Hepatocyte (in vitro differentiated cells): ENCODE measurements at regions not wholly inside any gene's neighbourhood (a gene's known extent, or its start where the extent isn't known, plus 50 kb on each side); places are given as distances from the start of the nearest gene placed in this dataset.

Source experiments
- DNase-seq: peaks from one replicate; pipeline ENCODE4 v3.0.0-alpha.2; 2016; ENCODE audit warnings: low spot score
- H2AFZ ChIP-seq: fragments of 200-600 bp; sonication (generic); 2 replicates; pipeline ENCODE4 v1.6.0; 2016; ENCODE audit warnings: antibody characterized with exemption, mild to moderate bottlenecking
- H3K27ac ChIP-seq: fragments of 200-600 bp; sonication (generic); 2 replicates; pipeline ENCODE4 v1.5.1; 2016; ENCODE audit warnings: mild to moderate bottlenecking
- H3K27me3 ChIP-seq: fragments of 200-600 bp; sonication (generic); 2 replicates; pipeline ENCODE4 v1.6.1; 2016
- H3K36me3 ChIP-seq: fragments of 200-600 bp; sonication (generic); replicated peaks from 2 replicates; pipeline ENCODE4 v1.5.1; 2016; ENCODE audit warnings: low read depth; ENCODE audit not compliant: insufficient read depth
- H3K4me1 ChIP-seq: fragments of 200-600 bp; sonication (generic); 2 replicates; pipeline ENCODE4 v1.5.1; 2016; ENCODE audit warnings: mild to moderate bottlenecking, moderate library complexity; ENCODE audit not compliant: insufficient read depth
- H3K4me2 ChIP-seq: fragments of 200-600 bp; sonication (generic); 2 replicates; pipeline ENCODE4 v1.6.0; 2016
- H3K4me3 ChIP-seq: fragments of 200-600 bp; sonication (generic); 2 replicates; pipeline ENCODE4 v1.5.1; 2016; ENCODE audit warnings: mild to moderate bottlenecking
- H3K79me2 ChIP-seq: fragments of 200-600 bp; sonication (generic); 2 replicates; pipeline ENCODE4 v1.6.0; 2017; ENCODE audit warnings: mild to moderate bottlenecking
- H3K9me2 ChIP-seq: fragments of 200-600 bp; sonication (generic); replicated peaks from 2 replicates; pipeline ENCODE4 v1.6.0; 2017; ENCODE audit warnings: mild to moderate bottlenecking; ENCODE audit not compliant: insufficient read depth
- H3K9me3 ChIP-seq: fragments of 200-600 bp; sonication (generic); 2 replicates; pipeline ENCODE4 v1.5.1; 2016; ENCODE audit warnings: low read depth, mild to moderate bottlenecking
- H4K20me1 ChIP-seq: fragments of 200-600 bp; sonication (generic); 2 replicates; pipeline ENCODE4 v1.6.0; 2016; ENCODE audit warnings: mild to moderate bottlenecking; ENCODE audit not compliant: insufficient read depth, poor library complexity, severe bottlenecking
- EZH2 ChIP-seq: fragments of 200-600 bp; sonication (generic); IDR thresholded peaks from 2 replicates; pipeline ENCODE4 v1.6.1; 2016; ENCODE audit warnings: antibody characterized with exemption, mild to moderate bottlenecking, borderline replicate concordance
- EZH2phosphoT487 ChIP-seq: fragments of 200-600 bp; sonication (generic); IDR thresholded peaks from one replicate; pipeline ENCODE4 v1.6.1; 2018; ENCODE audit warnings: antibody characterized with exemption, mild to moderate bottlenecking, low read depth, moderate library complexity; ENCODE audit not compliant: unreplicated experiment, severe bottlenecking
- WGBS: methylation state at CpG from one replicate; pipeline ENCODE4 v1.1.6; 2016; ENCODE audit warnings: low lambda C conversion rate; ENCODE audit errors: missing lambda C conversion rate; 5-methylcytosine and 5-hydroxymethylcytosine counted together
- TF ChIP-seq, protein P1 (sequence below): fragments of 200-600 bp; sonication (generic); IDR thresholded peaks from 2 replicates; pipeline ENCODE4 v1.5.1; 2016; ENCODE audit warnings: antibody characterized with exemption, mild to moderate bottlenecking; ENCODE audit not compliant: poor library complexity

DNA sequence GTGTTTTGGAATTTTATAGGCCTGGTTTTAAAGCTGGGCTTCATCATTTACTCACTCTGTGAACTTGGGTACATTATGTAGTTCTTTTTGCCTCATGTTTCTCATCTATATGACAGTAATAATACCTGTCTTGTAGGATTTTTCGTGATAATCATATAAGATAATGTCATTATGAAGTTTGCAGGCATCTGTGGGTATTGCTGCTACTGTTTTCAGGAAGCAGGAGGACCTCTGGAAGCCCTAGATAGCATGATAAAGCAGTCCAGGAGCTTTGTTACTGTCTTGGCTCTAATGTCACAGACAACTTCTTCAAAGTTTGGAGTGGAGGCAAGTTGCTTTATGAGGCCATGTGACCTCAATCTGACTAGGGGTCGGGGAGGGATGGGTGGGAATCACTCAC lies 145.0 kb upstream of the MEIS2 start:
- Histone ChIP-seq H3K27me3 (no peaks in the 10 kb centered on the region), H3K27ac (no peak overlapping the region), H3K4me2 (no peak overlapping the region), H3K36me3 (no peaks in the 10 kb centered on the region), H3K79me2 (no peaks in the 10 kb centered on the region), H2AFZ (no peak overlapping the region), H3K9me2 (no peaks in the 10 kb centered on the region), H3K4me3 (no peak overlapping the region), H4K20me1 (no peaks in the 10 kb centered on the region), H3K4me1 (no peaks in the 10 kb centered on the region), H3K9me3 (no peaks in the 10 kb centered on the region)
- WGBS: 28% methylated on average over 2 of the region's 2 CpGs
- TF ChIP-seq, protein P1, sequence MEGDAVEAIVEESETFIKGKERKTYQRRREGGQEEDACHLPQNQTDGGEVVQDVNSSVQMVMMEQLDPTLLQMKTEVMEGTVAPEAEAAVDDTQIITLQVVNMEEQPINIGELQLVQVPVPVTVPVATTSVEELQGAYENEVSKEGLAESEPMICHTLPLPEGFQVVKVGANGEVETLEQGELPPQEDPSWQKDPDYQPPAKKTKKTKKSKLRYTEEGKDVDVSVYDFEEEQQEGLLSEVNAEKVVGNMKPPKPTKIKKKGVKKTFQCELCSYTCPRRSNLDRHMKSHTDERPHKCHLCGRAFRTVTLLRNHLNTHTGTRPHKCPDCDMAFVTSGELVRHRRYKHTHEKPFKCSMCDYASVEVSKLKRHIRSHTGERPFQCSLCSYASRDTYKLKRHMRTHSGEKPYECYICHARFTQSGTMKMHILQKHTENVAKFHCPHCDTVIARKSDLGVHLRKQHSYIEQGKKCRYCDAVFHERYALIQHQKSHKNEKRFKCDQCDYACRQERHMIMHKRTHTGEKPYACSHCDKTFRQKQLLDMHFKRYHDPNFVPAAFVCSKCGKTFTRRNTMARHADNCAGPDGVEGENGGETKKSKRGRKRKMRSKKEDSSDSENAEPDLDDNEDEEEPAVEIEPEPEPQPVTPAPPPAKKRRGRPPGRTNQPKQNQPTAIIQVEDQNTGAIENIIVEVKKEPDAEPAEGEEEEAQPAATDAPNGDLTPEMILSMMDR: no peak
- no peak for TF ChIP-seq EZH2
- no peak for TF ChIP-seq EZH2phosphoT487
- no peak for DNase-seq

DNA sequence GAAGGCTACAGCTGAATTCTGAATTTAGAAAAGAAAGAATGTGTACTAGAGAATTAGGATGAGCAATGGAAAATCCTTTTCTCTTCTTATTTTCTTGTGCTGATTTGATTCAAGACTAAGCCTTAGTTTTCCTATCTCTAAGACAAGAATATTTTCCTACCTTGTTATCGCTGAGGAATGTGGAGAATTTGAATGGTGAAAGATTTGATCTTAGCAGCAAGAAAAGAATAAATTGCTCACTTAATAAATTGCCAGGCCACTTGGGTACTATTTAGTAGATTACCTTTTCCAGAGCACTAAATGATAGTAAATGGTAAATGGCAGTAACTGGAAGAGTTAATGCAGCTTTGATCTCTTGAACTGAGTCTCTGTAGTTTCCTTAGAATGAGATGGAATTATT lies 145.7 kb upstream of the MEIS2 start:
- no peak overlapping the region for H3K27ac ChIP-seq
- TF ChIP-seq EZH2phosphoT487 (no peak), EZH2 (no peak)
- TF ChIP-seq, protein P1: no peak
- no peaks in the 10 kb centered on the region for H3K27me3 ChIP-seq
- H3K9me2 ChIP-seq: no peaks in the 10 kb centered on the region
- H3K9me3 ChIP-seq: no peaks in the 10 kb centered on the region
- H3K79me2 ChIP-seq: no peaks in the 10 kb centered on the region
- DNase-seq: no peak
- no peaks in the 10 kb centered on the region for H4K20me1 ChIP-seq
- H3K4me2 ChIP-seq: no peak overlapping the region
- 57% methylated on average over 1 of the region's 1 CpG for WGBS
- no peak overlapping the region for H3K4me3 ChIP-seq
- H2AFZ ChIP-seq: no peak overlapping the region
- no peaks in the 10 kb centered on the region for H3K36me3 ChIP-seq
- H3K4me1 ChIP-seq: no peaks in the 10 kb centered on the region

DNA sequence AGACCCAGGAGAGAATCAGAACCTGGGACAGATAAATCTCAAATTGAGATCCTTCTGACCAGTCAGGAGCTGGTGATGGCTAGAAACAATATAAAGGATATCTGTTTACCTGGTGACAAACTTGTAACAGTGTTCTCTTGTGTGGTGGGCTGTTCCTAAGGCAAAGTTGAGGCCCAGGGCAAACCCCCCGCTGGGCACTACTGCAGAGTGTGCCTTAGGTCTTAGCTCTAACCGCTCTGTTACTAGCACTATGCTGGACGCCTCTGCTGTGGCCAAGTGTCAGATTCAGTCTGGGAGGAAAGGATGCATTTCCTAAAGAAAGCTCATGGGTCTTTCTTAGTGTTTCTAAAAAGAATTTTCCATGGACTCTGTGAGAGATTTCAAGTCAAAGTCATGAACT lies 146.5 kb upstream of the MEIS2 start:
- H3K9me2 ChIP-seq: no peaks in the 10 kb centered on the region
- WGBS: 89% methylated on average over 3 of the region's 3 CpGs
- H3K4me3 ChIP-seq: no peak overlapping the region
- no peaks in the 10 kb centered on the region for H3K4me1 ChIP-seq
- TF ChIP-seq, protein P1: no peak
- TF ChIP-seq EZH2 (no peak), EZH2phosphoT487 (no peak)
- H3K27ac ChIP-seq: no peak overlapping the region
- no peaks in the 10 kb centered on the region for H4K20me1 ChIP-seq
- no peak overlapping the region for H3K4me2 ChIP-seq
- H3K9me3 ChIP-seq: no peaks in the 10 kb centered on the region
- H2AFZ ChIP-seq: no peak overlapping the region
- no peaks in the 10 kb centered on the region for H3K36me3 ChIP-seq
- no peaks in the 10 kb centered on the region for H3K27me3 ChIP-seq
- H3K79me2 ChIP-seq: no peaks in the 10 kb centered on the region
- DNase-seq: no peak

DNA sequence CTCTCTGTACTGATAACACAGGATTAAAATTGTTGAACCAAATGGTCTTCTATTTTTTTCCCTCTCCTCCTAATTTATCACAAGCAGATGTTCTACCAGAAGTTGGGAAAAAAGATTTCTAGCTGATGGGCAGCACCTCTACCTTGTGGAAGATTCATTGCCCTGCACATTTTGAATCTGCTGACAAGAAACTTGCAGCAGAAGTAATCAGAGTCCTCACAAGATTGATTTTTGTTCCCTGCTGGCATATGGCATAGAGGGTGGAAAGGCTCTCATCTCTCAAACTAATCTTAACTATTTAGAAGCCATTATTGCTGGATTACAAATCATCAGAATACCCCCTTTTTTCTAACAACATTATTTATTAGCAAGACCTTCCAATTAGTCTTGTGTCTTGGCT lies 148.9 kb upstream of the MEIS2 start:
- H3K9me2 ChIP-seq: no peaks in the 10 kb centered on the region
- H3K27me3 ChIP-seq: no peaks in the 10 kb centered on the region
- H3K27ac ChIP-seq: no peak overlapping the region
- no peaks in the 10 kb centered on the region for H3K79me2 ChIP-seq
- H2AFZ ChIP-seq: no peak overlapping the region
- H3K4me3 ChIP-seq: no peak overlapping the region
- DNase-seq: no peak
- H4K20me1 ChIP-seq: no peaks in the 10 kb centered on the region
- H3K36me3 ChIP-seq: no peaks in the 10 kb centered on the region
- H3K4me1 ChIP-seq: no peaks in the 10 kb centered on the region
- TF ChIP-seq EZH2: no peak
- TF ChIP-seq, protein P1: no peak
- TF ChIP-seq EZH2phosphoT487: no peak
- H3K9me3 ChIP-seq: no peaks in the 10 kb centered on the region
- H3K4me2 ChIP-seq: no peak overlapping the region
